GM18519 (cell line): ENCODE measurements at regions not wholly inside any gene's neighbourhood (a gene's known extent, or its start where the extent isn't known, plus 50 kb on each side); places are given as distances from the start of the nearest gene placed in this dataset.

ENCODE experiments used
- ATAC-seq: cut with Tn5 transposase; IDR thresholded peaks from one replicate; pipeline ENCODE4 v1.9.1; 2021; ENCODE audit warnings: mild to moderate bottlenecking, moderate library complexity; ENCODE audit not compliant: unreplicated experiment, low FRiP score

DNA sequence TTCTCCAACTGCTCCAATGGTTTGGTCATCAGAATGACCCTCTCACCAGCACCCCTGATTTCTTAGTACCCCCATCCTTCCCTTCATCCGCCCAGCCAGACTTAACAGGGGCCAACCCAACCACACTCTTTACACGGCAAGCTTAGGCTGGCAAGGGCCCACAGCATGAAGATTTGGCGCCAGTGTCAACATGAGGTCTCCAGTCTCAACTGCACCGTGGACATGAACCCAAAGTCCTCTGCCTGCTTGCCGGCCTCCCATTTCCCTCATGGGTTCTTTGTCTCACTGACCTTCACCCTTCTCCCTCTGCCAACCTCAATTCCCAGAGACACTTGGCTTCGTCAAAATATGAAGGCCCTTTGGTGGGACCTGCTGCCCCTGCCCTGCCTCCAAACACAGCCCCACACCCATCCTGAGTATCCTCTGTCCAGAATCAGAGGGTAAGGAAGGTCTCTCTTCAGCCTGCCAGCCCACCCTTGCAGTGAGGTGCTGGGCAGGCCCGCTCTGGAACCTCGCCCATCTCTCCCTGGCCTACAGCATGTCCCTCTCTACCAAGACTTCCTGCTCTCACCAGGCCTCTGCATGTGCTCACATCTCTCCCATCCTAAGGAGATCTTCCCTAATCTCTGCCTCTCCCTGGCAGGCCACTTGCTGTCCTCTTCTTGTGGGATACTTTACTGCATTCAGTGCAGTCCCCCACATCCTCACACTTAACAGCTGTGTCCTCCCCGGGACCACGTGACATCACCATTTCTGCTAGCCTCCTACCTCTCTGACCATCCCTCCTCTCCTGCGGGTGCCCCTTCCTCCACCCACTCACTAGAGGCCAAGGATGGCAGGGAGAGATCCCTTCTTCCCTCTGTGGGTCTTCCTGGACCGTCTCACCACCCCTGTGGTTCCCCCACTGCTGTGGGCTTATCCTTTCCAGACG lies 91.7 kb upstream of the ZMIZ1 start:
- ATAC-seq = no peak

DNA sequence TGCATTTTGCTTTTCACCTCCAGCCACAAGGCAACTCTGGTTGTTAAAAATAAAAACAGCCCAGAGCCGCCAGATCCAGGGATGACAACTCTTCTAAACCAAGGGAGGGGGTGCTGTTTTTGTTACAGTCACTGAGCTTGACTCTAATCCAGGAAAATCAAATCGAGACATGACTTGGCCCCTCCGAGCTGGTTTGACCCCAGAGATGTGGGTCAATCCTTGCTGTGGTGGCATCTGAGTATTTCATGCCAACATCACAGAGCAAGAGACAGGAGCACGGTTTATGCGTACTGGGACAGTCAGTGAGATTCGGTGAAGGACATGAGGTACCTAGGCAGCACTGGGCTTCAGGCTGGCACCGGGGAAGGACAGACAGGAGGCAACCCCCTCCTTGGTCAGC lies 88.8 kb upstream of the ZMIZ1 start:
- no peak for ATAC-seq

DNA sequence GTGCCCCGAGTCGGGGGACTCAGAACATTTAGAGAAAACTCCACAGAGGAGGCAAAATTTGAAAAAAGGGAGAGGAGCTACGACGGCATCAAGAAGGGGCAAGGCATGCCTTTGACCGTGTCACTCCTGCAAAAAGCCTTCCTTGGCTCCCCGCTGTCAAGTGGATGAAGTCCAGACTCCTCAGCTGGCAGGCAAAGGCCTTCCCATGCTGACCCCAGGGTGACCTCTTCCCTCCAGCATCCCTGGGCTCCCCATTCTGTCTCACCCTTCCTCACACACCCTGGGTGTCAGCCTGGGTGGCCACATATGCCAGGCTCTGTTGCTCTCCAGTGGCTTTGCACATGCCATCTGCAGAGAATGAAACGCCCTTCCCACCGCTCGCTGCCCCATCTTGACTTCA lies 88.4 kb upstream of the ZMIZ1 start:
- no peak for ATAC-seq

DNA sequence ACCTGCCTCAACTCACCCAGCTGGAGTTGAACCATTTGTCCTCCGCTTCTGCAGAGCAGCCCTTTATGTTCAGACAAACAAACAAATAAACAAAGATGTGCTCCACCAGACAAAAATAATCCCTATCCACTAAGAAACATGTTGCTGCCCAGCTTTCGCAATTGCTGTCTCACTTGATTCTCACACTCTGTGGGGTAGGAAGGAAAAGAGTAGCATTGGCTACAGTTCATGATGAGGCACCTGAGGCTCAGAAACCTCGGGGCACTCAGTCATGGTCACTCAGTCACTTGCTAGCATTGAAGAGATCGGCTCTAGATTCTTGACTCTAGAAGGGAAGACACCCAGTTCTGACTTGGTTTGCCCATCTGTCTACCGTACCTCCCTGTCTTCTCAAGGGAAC lies 88.0 kb upstream of the ZMIZ1 start:
- no peak for ATAC-seq

DNA sequence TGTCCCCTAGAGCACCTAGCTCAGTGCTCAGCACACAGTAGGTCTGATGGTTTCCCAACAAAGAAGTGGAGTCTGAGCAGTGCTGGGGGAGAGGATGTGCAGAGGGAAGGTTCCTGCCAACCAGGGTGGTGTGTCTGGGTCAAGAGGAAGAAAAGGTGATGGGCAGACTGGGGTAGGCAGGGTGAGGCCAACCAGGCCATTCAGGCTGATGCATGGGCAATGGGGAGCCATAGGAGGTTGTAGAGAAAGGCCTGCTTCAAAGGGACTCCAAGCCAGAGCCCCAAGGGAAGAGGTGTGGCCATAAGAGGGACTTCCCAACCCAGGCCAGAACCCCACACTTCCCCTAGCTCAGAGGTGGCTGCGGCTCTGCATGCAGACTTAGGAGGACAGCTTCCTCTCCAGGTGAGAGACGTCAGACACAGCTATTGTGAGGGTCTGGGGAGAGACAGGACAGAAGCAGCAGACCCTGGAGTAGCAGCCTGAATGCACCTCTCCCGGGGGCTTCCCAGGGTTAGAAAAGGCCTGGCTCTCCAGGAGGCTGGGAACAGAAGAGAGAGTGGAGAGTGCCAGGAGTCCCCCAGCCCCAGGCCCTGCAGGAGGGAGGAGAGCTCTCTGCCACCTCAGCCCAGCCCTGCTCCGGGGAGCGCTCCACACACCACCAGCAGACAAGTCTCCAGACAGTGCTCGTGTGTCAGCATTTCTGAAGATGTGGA lies 87.4 kb upstream of the ZMIZ1 start:
- peak; percentile 61 for ATAC-seq

DNA sequence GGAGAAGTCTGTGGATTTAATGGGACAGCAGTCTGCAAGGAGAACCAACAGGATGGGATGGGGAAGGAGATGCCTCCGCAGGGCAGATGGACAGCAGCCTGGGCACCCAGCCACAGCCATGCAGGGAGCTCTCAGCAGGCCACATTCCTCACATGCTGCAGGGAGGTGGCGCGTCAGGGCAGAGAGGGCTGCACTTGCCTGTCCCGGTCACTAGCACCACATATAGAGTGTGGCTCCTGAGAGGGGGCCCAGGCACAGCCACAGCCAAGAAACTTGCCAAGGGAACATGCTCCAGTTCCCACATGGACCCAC lies 86.8 kb upstream of the ZMIZ1 start:
- ATAC-seq = no peak

DNA sequence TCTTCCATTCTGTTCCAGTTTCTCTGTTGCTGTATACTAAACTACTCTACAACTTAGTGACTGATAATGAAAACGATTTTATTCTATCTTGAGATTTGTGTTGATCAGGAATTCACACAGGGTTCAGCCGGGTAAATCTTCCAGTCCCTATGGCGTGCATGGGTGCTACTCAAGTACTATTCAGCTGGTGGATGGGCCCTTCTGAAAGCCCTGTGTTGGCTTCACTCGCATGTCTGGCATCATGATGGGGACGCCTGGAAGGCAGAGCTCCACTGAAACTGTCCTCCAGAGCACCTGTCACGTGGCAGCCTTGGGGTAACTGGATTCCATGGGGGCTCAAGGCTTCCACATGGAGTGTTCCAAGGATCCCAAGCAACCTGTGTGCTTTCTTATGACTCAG lies 86.0 kb upstream of the ZMIZ1 start:
- no peak for ATAC-seq

DNA sequence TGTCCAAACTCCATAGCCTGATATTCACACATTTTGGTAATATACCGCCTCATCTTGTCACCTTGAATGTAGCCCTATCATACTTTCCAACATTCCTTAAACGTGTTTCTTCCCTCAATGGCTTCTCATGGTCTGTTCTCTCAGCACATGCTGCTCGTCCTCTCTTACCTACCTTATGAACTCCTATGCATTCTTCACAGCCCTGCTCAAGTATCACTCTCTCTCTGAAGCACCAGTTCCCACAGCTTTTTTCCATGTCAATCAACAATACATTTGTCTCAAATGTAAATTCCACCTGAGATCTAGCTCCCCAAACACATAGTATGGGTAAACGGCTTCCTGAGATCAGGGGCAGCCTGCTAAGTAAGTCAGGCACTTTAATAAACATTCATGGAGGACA lies 85.2 kb upstream of the ZMIZ1 start:
- no peak for ATAC-seq

DNA sequence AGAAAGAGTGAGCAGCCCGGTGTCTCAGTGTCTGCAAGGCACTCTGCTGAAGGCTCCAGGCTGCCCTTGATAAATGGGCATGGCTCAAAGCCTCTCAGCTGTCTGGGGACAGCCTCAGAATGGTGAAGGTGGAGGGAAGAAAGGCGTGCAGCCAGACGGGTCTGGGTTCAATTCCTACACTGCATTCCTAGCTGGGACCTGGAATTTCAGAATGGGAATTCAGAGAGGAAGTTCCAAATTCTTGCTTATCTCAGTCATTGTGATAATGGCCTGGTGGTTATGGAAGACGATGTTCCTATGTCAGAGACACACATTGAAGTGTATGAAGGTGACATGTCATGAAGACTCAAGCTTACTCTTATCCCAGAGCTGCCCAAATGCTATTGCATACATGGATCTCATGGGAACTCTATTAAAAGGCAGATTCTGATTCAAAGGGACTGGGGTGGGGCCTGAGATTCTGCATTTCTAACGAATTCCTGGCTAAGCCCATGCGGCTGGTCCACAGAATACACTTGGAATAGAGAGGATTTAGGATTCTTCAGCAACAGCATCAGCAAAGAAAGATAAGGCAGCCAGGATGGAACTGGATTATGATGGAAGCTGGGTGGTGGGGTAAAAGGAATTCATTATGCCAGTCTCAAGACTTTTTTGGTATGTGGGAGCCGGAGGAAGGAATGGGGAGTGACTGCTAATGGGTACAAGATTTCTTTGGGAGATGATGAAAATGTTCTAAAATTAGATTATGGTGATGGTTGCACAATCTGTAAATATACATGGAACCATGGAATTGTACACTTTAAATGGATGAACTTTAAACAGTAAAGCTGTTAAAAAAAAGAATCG lies 82.6 kb upstream of the ZMIZ1 start:
- ATAC-seq = no peak

DNA sequence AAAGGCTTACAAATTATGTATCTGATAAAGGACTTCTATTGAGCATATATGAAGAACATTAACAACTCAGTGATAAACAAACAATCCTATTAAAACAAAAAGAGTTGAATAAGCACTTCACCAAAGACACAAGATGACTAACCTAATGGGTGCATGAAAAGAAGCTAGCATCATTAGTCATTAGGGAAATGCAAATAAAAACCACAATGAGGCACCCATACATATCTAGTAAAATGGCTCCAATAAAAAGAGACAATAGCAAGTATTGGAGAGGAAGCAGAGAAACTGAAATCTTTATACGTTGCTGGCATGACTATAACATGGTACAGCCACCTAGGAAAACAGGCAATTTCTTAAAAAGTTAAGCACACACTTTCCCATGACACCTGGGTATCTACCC lies 77.6 kb upstream of the ZMIZ1 start:
- ATAC-seq = peak; percentile 75

DNA sequence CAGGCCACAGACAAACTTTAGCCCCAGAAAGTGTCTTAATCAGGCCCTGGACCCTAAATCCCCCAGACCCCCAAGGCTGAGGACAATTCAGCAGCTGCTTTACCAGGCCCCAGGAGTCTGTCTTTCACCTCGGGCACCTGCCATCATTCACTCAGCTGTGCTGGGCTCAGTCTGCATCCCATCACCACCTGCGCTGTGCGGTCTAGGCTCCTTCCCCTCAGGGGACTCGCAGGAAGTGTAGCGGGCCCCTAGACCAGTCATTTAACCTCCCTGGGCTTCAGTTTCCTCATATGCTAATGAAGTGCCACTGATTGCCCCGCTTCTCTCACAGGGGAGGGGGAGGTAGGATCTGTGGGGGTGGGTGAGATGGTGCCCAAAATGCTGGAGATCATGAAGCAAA lies 76.4 kb upstream of the ZMIZ1 start:
- no peak for ATAC-seq

DNA sequence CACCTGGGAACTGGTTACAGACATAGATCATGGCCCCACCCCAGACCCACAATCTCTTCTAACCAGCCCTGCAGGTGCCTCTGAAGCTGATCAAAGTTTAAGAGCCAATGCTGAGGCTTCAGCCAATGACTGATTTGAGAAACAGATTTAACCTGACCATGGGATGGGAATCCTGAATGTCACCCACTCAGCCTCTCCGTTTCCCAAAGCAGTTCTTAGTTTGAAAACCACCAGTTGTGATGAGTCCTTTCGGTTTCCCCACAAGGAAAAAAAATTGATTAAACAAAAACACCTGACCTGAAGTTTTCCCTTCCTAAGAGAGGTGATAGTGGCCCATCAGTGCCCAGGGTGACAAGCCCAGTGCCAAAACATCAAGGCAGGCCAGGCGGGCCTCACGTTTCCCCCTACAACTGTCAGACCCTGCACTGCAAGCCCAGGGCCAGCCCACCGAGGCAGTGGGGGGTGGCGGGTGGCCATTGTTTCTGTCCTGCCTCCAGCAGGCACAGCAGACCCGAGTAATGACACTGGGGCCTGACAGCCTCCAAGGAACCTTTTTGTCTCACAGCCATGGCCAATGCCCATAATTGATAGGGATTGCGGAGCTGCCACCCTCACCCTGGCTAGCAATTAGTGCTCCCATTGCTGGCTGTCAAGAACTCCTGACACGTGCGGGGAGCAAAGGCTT lies 75.4 kb upstream of the ZMIZ1 start:
- no peak for ATAC-seq

DNA sequence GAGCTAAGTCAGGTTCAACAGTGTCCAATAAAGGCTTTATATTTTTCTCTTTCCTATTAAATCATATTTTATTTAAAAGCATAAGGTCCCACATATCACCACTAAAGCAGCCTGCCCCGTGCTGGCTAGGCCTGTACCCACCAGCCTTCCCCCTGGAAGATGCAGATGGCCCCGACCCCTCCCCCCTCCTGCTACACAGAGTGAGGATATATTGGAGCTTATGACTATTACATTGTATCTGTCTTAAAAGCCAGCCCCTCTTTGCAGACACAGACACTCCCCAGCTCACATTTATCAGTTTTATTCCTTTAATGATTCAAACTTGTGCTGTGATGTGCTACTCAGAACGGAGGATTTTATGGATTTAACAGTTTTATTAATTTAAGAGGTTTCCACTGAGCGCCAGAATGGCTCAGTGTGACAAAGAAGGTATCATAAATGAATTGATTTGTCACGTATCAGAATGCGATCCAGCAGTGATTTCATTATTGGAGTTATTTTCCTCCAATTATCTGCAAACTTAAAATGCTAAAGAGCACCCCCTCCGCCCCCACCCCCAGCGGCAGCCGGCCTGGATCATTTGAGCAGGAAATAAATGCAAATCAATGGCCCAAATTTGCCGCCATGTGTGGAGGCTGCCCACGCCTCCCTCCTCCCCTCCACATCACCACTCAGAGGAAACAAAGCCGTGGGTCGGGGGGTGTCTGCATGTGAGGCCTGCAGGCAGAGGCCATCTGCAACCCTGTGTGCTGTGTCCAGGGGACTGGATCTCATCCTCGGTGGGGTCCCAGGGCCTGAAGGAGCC lies 72.6 kb upstream of the ZMIZ1 start:
- no peak for ATAC-seq

DNA sequence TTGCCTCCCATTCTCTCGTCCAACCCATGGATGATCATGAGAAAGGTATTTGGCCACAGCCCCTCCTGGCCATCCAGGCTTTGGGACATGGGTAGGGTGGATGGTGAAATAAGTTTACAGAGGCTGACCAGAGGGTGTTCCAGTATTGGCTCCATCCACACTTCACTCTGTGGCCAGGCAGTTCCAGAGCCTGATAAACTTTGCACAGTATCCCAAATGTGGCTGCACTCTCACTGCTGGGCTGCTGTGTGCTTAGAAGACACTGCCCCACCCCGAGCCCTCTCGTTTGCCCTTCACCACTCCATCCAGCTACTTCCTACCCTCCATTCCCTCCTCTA lies 72.0 kb upstream of the ZMIZ1 start:
- ATAC-seq = no peak

DNA sequence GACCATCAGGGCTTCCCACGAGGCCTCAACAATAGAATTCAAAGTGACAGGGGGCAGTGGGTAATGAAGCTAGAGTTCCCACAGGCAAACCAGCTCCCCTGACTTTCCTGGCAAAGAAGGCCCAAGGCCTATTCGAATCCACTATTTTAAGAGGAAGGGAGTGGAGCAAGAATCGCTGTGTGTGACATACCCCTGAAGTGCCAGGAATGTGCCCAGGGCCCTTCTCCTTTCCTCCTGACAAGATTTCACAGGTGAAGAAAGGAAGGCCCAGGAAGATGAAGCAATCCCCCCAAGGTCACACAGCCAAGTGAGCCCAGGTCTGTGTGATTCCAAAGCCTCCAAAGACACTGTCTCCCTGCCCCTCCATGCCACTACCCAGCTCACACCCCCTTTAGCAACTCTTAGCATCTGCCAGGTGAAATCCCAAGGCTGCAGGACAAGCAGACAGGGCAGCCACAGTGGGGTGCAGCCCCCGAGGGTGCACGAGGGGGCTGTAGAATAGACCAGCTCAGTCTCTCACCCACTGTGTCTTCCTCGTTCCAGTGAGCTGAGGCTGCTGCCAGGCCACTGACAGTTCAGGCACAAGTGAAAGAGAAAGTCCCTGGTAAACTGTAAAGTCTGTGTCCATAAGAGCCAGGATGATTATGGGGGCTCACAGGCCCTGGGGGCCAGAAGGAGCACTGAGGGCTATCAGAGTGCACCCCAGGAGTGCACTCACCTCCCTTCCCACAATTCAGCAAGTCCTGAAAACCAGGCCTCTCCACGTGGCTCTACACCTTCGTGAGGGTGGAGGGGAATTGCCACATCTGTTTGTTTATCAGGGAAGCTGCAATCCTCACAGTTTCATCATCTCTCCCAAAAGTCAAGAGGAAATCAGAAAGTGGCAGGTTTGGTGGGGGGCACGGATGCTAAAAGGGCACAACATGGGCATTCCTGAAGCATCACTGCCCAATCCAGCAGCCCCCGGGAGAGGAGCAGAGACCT lies 70.8 kb upstream of the ZMIZ1 start:
- no peak for ATAC-seq

DNA sequence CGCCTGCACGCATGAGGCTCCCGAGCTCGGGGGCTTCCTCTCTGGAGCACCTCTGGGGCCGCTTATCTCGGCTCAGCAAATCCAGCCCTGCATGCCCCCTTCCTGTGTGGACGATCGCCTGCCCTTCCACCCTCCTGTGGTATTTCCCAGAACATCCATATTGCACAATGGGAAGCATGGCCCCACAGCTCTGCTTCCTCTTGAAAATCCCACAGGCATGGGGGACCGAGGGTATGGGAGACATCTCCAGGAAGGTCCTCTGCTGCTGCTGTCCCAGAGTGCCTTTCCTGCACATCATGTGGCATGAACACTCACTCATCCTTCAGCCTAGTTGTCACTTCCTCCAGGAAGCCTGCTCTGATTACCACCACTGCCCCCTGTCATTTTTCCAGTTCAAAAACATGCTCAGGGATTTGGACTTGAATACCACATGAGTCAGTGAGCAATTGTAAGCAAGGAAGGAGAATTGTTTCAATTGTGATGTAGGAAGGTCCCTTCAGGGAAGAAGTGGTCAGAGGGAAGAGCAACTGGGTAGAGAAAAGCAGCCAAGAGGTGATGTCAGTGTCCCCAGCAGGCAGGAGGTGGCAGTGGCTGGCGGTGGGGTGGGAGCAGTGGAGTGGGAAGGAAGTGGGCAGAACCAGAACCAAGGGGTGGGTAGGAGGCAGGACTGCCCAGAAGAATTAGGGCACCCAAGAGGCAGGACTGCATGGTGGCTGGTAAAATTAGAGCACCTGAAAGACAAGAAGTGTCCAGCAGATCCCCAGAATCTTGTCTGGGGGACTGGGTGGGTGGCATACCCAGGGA lies 67.5 kb upstream of the ZMIZ1 start:
- no peak for ATAC-seq

DNA sequence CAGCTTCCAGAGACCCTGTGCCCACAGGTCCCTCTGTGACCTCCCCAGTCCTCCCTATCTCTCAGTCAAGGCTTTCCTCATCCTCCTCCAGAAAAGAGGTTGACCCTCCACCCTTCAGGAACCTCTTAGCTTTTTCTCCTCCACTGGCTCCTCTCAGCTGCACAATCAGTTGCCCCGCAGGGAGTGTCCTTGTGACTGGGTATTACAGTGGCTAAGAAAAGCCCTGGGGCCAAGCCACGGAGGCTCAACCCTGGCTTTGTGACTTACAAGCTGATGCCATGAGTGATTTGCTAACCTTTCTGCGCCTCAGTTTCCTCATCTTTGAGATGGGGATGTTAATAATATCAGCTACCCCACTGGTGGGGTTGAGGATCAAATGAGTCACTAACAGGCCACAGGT lies 66.4 kb upstream of the ZMIZ1 start:
- ATAC-seq = no peak
